GM23248 (cell line): ENCODE measurements at regions not wholly inside any gene's neighbourhood (a gene's known extent, or its start where the extent isn't known, plus 50 kb on each side); places are given as distances from the start of the nearest gene placed in this dataset.

Source experiments
- EZH2 ChIP-seq: fragments of 200-600 bp; sonication (generic); IDR thresholded peaks from 2 replicates; pipeline ENCODE4 v1.6.1; 2018; ENCODE audit warnings: antibody characterized with exemption, mild to moderate bottlenecking; ENCODE audit not compliant: insufficient read depth, poor library complexity, severe bottlenecking
- EZH2phosphoT487 ChIP-seq: fragments of 200-600 bp; sonication (generic); IDR thresholded peaks from 2 replicates; pipeline ENCODE4 v1.6.1; 2018; ENCODE audit warnings: antibody characterized with exemption, moderate library complexity, mild to moderate bottlenecking, low read depth; ENCODE audit not compliant: insufficient read depth

- no peak for TF ChIP-seq EZH2
- TF ChIP-seq EZH2phosphoT487, result no peak
Measured at GRCh38 chr4:10240691-10241090, 124.1 kb upstream of the WDR1 start.
